ENCODE measurements at regions not wholly inside any gene's neighbourhood (a gene's known extent, or its start where the extent isn't known, plus 50 kb on each side); places are given as distances from the start of the nearest gene placed in this dataset.
A peak's percentile ranks its signal among the peaks of the same experiment; 100 is the strongest.

DNA sequence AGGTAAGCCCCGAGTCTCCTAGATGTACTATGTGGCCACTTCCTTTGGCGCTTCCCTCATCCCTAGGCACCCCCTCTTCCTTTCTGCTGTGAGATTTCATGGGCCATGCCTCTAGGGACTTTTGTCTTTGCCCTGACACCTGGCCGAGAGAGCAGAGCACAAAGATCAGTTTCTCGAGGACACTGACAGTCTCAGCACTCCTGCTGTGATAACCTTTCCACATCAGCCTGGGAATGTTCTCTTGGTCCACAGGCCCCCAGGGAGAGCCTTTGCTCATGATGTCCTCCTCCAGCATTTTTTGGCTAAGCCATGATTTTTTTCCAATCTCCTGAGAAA is 127.0 kb upstream of the CPEB4 start:
- no peak for TF ChIP-seq CTCF (IDR thresholded peaks at IDR 0.05; ENCODE audit: low read depth, low read length)
- H3K27me3 ChIP-seq (ENCODE audit: control insufficient read depth, insufficient read depth, low read length), result peaks cover 2% of the 10 kb centered on the region
- CTCF ChIA-PET, result no interaction called here

DNA sequence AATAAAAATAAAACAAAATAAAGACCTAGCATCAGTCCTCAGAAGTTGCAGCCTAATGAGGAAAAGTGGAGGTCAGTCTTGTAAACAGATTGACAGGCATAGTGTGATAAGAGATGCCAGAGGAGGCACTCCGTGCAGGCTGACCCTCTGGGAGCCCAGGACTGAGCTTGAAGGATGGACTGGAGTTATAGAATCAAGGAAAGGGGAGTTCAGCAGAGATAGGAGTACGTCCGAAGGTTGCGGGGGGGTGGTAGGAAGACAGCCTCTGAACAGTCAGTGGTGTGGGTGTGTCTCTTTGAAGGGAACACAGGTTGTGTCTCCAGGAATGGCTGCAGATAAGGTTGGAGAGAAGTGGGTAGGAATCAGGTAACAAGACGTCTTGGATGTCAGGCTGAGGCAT is 126.1 kb upstream of the CPEB4 start:
- no peak overlapping the region for H3K27ac ChIP-seq (ENCODE audit: low read depth, low read length)
- POLR2A ChIA-PET, result no interaction called here
- H3K9me3 ChIP-seq (ENCODE audit: control insufficient read depth, insufficient read depth, low read length), result no peaks in the 10 kb centered on the region
- no peak overlapping the region for H3K4me3 ChIP-seq (ENCODE audit: low read depth, low read length)
- CTCF ChIA-PET, result no interaction called here
- H3K27me3 ChIP-seq (ENCODE audit: control insufficient read depth, insufficient read depth, low read length), result peaks cover 2% of the 10 kb centered on the region
- TF ChIP-seq CTCF (IDR thresholded peaks at IDR 0.05; ENCODE audit: low read depth, low read length), result no peak
- DNase-seq (ENCODE audit: low read depth, low spot score), result no peak

More for the DNA sequence above, 127.0 kb upstream of the CPEB4 start:
- DNase-seq (ENCODE audit: low read depth, low spot score), result no peak
- POLR2A ChIA-PET, result no interaction called here
- H3K9me3 ChIP-seq (ENCODE audit: control insufficient read depth, insufficient read depth, low read length), result no peaks in the 10 kb centered on the region
- H3K27ac ChIP-seq (ENCODE audit: low read depth, low read length), result no peak overlapping the region
- no peak overlapping the region for H3K4me3 ChIP-seq (ENCODE audit: low read depth, low read length)

- no peak for DNase-seq (ENCODE audit: low read depth, low spot score)
- ChIA-PET POLR2A (no interaction called here), CTCF (no interaction called here)
- no peak for TF ChIP-seq CTCF (IDR thresholded peaks at IDR 0.05; ENCODE audit: low read depth, low read length)
- Histone ChIP-seq H3K27ac (ENCODE audit: low read depth, low read length) (no peak overlapping the region), H3K9me3 (ENCODE audit: control insufficient read depth, insufficient read depth, low read length) (no peaks in the 10 kb centered on the region), H3K4me3 (ENCODE audit: low read depth, low read length) (no peak overlapping the region), H3K27me3 (ENCODE audit: control insufficient read depth, insufficient read depth, low read length) (peaks cover 2% of the 10 kb centered on the region)
Observed at GRCh38 chr5:173762930-173763329, 125.2 kb upstream of the CPEB4 start.

DNA sequence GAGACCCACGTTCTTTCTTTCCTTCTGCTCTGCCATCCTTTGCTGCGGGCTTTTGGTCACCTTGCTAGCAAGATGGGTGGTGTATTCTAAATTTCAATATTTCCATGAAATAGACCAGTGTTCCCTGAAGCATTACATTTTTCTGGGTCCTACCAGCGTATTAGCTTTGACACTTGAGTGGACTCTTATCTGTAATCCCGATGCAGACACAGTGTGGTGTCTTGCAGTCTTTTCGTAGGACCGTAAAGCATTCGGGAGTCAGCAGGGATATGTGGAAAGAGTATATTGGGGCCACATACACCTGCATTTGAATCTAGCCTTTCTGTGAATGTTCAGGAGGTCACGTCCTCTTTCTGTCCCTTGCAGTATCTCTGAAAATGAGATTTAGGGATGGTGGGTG is 124.7 kb upstream of the CPEB4 start:
- no peak for DNase-seq (ENCODE audit: low read depth, low spot score)
- Histone ChIP-seq H3K4me3 (ENCODE audit: low read depth, low read length) (no peak overlapping the region), H3K27me3 (ENCODE audit: control insufficient read depth, insufficient read depth, low read length) (peaks cover 4% of the 10 kb centered on the region), H3K27ac (ENCODE audit: low read depth, low read length) (no peak overlapping the region), H3K9me3 (ENCODE audit: control insufficient read depth, insufficient read depth, low read length) (no peaks in the 10 kb centered on the region)
- ChIA-PET CTCF (interaction anchor here (1.8 kb wide), 1 partner anchor 210 kb away, joined by 5 read pairs; no protein-coding TSS in a partner anchor), POLR2A (no interaction called here)
- TF ChIP-seq CTCF (IDR thresholded peaks at IDR 0.05; ENCODE audit: low read depth, low read length), result no peak

GRCh38 chr5:173764332-173765028 is 123.7 kb upstream of the CPEB4 start:
- TF ChIP-seq CTCF (IDR thresholded peaks at IDR 0.05; ENCODE audit: low read depth, low read length), result no peak
- ChIA-PET POLR2A (interaction anchor here (0.8 to 1.1 kb wide), 5 partner anchors 11 to 123 kb away, joined by 3 to 7 read pairs (median 4); partner anchors contain the start of gene CPEB4), CTCF (interaction anchor here (0.7 to 1.8 kb wide), 2 partner anchors 11 to 209 kb away, joined by 3 to 5 read pairs; no protein-coding TSS in a partner anchor)
- H3K9me3 ChIP-seq (ENCODE audit: control insufficient read depth, insufficient read depth, low read length), result no peaks in the 10 kb centered on the region
- peak; percentile 89 for DNase-seq (ENCODE audit: low read depth, low spot score)
- H3K27me3 ChIP-seq (ENCODE audit: control insufficient read depth, insufficient read depth, low read length), result peaks cover 6% of the 10 kb centered on the region
- H3K27ac ChIP-seq (ENCODE audit: low read depth, low read length), result peak overlapping the region; percentile 85
- no peak overlapping the region for H3K4me3 ChIP-seq (ENCODE audit: low read depth, low read length)
